Ishikawa (cell line): ENCODE measurements at regions not wholly inside any gene's neighbourhood (a gene's known extent, or its start where the extent isn't known, plus 50 kb on each side); places are given as distances from the start of the nearest gene placed in this dataset.

Source experiments
- CEBPB ChIP-seq: IDR thresholded peaks from 2 replicates; pipeline ENCODE4 v1.6.1; 2012
- CREB1 ChIP-seq: IDR thresholded peaks from 2 replicates; pipeline ENCODE4 v1.6.1; 2012; ENCODE audit warnings: low read depth
- EGR1 ChIP-seq: IDR thresholded peaks from 2 replicates; pipeline ENCODE4 v1.6.1; 2012
- EP300 ChIP-seq: IDR thresholded peaks from 2 replicates; pipeline ENCODE4 v1.6.1; 2012; ENCODE audit warnings: borderline replicate concordance
- FOXM1 ChIP-seq: IDR thresholded peaks from 2 replicates; pipeline ENCODE4 v1.6.1; 2012; ENCODE audit warnings: low read depth, borderline replicate concordance
- MAX ChIP-seq: IDR thresholded peaks from 2 replicates; pipeline ENCODE4 v1.6.1; 2012
- NFIC ChIP-seq: IDR thresholded peaks from 2 replicates; pipeline ENCODE4 v1.6.1; 2012
- RAD21 ChIP-seq: IDR thresholded peaks from 2 replicates; pipeline ENCODE4 v1.6.1; 2012; ENCODE audit warnings: low read depth
- REST ChIP-seq: IDR thresholded peaks from 2 replicates; pipeline ENCODE4 v1.6.1; 2012; ENCODE audit warnings: low read depth, mild to moderate bottlenecking
- TAF1 ChIP-seq: IDR thresholded peaks from 2 replicates; pipeline ENCODE4 v1.6.1; 2012; ENCODE audit warnings: low read depth, mild to moderate bottlenecking
- TCF12 ChIP-seq: IDR thresholded peaks from 2 replicates; pipeline ENCODE4 v1.6.1; 2012; ENCODE audit warnings: low read depth
- TEAD4 ChIP-seq: IDR thresholded peaks from 2 replicates; pipeline ENCODE4 v1.6.1; 2012
- USF1 ChIP-seq: IDR thresholded peaks from 2 replicates; pipeline ENCODE4 v1.6.1; 2012
- YY1 ChIP-seq: IDR thresholded peaks from 2 replicates; pipeline ENCODE4 v1.6.1; 2012; ENCODE audit warnings: low read depth
- ZBTB7A ChIP-seq: IDR thresholded peaks from 2 replicates; pipeline ENCODE4 v1.6.1; 2012; ENCODE audit warnings: low read depth

GRCh38 chr13:47478985-47479384 lies 522.1 kb downstream of the SUCLA2 start:
- TF ChIP-seq CEBPB = no peak

- no peak for TF ChIP-seq TAF1
Measured at GRCh38 chr13:47475441-47475948, 525.6 kb downstream of the SUCLA2 start.

GRCh38 chr13:47474839-47475238 lies 526.2 kb downstream of the SUCLA2 start:
- no peak for TF ChIP-seq CREB1
- TF ChIP-seq USF1 = no peak
- TF ChIP-seq TEAD4 = no peak
- no peak for TF ChIP-seq NFIC
- no peak for TF ChIP-seq TAF1
- no peak for TF ChIP-seq FOXM1
- no peak for TF ChIP-seq EGR1
- no peak for TF ChIP-seq TCF12

- TF ChIP-seq MAX = no peak
- TF ChIP-seq YY1 = no peak
- no peak for TF ChIP-seq EP300
- TF ChIP-seq FOXM1 = no peak
- no peak for TF ChIP-seq CEBPB
- TF ChIP-seq TAF1 = no peak
- no peak for TF ChIP-seq CREB1
- TF ChIP-seq TCF12 = no peak
- TF ChIP-seq NFIC = no peak
- TF ChIP-seq REST = no peak
- TF ChIP-seq TEAD4 = no peak
- TF ChIP-seq ZBTB7A = no peak
- TF ChIP-seq RAD21 = no peak
- no peak for TF ChIP-seq USF1
- no peak for TF ChIP-seq EGR1
Measured at GRCh38 chr13:47474326-47474725, 526.7 kb downstream of the SUCLA2 start.

- TF ChIP-seq NFIC = no peak
- no peak for TF ChIP-seq REST
- TF ChIP-seq CEBPB = no peak
Measured at GRCh38 chr13:47472516-47472915, 528.6 kb downstream of the SUCLA2 start.

GRCh38 chr13:47463726-47464125 lies 537.3 kb downstream of the SUCLA2 start:
- TF ChIP-seq TEAD4 (no peak), EP300 (no peak), TAF1 (no peak), USF1 (no peak), TCF12 (no peak), ZBTB7A (no peak), REST (no peak), FOXM1 (no peak)
